Lower leg skin (tissue), 3 donors: ENCODE measurements at regions not wholly inside any gene's neighbourhood (a gene's known extent, or its start where the extent isn't known, plus 50 kb on each side); places are given as distances from the start of the nearest gene placed in this dataset.

ENCODE experiments used
- CTCF ChIP-seq, 3 donors: fragments of 450-650 bp; IDR thresholded peaks; one replicate each; pipeline ENCODE4 v1.5.1; 2016; ENCODE audit warnings: antibody characterized with exemption in 3 of 3, mild to moderate bottlenecking in 3 of 3, moderate library complexity in 2 of 3
- POLR2A ChIP-seq, 2 donors: fragments of 450-650 bp; IDR thresholded peaks; one replicate each; pipeline ENCODE4 v1.6.1; 2016 to 2017; ENCODE audit warnings: antibody characterized with exemption in 2 of 2, mild to moderate bottlenecking in 1 of 2, moderate library complexity in 1 of 2

DNA sequence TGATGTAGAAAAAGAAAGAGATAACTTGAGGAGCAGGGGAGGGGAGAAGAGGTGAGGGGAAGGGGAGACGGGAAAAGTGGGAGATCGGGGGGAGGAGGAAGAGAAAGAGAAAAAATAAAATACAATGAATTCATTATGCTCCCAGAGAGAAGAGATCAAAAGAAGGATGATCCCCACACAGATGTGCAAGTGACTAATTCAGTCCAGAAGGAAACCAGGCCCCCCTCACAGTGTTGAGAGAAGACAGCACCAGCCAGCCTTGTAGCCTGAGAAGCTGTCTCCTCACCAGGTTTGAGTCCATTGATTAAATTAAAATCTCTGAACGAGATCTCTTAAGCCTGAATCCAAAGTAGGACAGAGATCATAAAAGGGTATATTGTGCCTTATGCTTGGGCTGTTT, 333.7 kb upstream of the NBEA start:
- TF ChIP-seq POLR2A (IDR thresholded peaks at IDR 0.05) = no peak
- TF ChIP-seq CTCF (IDR thresholded peaks at IDR 0.05) = no peak
